Esophagus squamous epithelium (tissue), 4 donors: ENCODE measurements at regions not wholly inside any gene's neighbourhood (a gene's known extent, or its start where the extent isn't known, plus 50 kb on each side); places are given as distances from the start of the nearest gene placed in this dataset.

ENCODE experiments used
- CTCF ChIP-seq, 6 experiments: fragments of 450-650 bp in 4 of 6; fragments of 200-600 bp in 2 of 6; sonication (generic) in 2 of 6; IDR thresholded peaks; one replicate each; pipeline ENCODE4 v1.5.1; 2016 to 2019; ENCODE audit warnings: antibody characterized with exemption in 6 of 6, mild to moderate bottlenecking in 4 of 6, moderate library complexity in 4 of 6
- POLR2A ChIP-seq, 4 donors: fragments of 450-650 bp; IDR thresholded peaks; one replicate each; pipeline ENCODE4 v1.6.1; 2017; ENCODE audit warnings: antibody characterized with exemption in 4 of 4, mild to moderate bottlenecking in 4 of 4, moderate library complexity in 3 of 4

- TF ChIP-seq CTCF (IDR thresholded peaks at IDR 0.05), result no peak
- TF ChIP-seq POLR2A (IDR thresholded peaks at IDR 0.05), result no peak
These were observed 403.7 kb downstream of the SLC6A15 start for GRCh38 chr12:84508851-84509260.
